KBM-7 (cell line): ENCODE measurements at regions not wholly inside any gene's neighbourhood (a gene's known extent, or its start where the extent isn't known, plus 50 kb on each side); places are given as distances from the start of the nearest gene placed in this dataset.
"Not testable (repeated sequence)": the region's sequence is repeated elsewhere in the genome, so short reads cannot be mapped to it uniquely, and the experiment has no call there.

ENCODE experiments used
- DNase-seq: peaks from one replicate; pipeline ENCODE4 v3.0.0-alpha.2; 2015
- in situ Hi-C: fragments of 300-500 bp; cut with MboI; formaldehyde crosslinking; loops from 2 replicates; pipeline ENCODE4 v1.14.3; 2020; ENCODE audit warnings: low sequenced_read_pairs, low pct_unique_long_range_greater_than_20kb, mixed read lengths

DNA sequence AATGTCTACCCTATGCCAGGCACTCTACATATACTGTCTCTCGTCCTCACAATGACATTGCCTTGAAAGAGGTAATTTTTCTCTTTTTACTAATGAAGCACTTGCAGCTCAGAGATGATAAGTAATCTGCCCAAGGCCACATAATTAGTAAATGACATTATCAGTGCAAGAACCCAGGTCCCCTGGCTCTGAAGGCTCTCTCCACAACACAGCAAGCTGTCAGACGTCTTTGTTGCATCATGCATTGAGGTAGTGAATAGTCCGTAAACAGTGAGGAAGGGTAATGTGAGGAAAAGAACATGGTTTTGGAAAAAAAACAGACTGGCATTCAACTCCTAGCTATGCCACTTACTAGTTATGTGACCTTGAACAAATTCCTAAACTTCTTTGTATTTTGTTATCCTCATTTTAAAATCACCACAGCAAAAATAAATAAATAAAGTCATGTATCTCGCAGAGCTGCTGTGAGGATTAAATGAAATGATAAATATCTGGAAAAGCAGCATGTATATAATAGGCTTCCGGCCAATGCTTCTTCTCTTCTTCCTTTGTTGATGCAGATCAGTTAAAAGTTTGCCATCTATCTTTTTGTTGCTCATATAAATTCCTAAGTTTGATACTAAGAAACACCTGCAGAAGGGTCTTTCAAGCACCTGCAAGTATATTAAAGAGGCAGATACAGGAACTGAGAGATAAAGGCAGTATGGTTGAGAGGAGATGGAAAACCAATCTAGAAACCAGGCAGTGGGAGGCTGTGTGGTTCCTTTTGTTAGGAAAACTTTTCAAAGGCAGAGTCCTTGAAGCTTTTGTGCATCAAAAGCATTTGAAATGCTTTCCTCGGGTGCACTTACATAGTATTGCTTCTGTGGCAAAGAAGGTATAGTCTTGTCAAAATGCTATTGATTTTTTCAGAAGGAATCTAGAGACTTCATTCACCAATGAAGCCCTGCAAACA, 82.8 kb downstream of the BTG1 start:
- in situ Hi-C loops: no loop called here
- DNase-seq: no peak

DNA sequence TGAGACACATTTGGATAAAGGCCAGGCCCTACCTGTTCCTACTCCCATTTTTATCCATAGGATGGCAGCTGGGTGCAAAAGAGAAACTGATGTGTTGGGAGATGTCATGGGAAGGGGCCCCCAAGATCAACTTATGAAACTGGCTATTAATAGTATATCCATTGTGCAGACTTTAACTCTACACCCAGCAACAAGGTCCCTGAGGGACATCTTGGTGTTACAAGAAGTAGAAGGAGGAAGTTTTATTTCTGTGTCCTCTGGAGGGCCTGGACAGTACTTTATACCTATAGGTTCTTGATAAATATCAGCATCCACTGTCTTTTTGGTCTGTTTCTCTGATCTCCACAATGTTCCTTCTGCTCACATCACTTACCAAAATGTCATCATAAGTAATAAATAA, 84.6 kb downstream of the BTG1 start:
- DNase-seq: no peak
- in situ Hi-C loops: no loop called here

DNA sequence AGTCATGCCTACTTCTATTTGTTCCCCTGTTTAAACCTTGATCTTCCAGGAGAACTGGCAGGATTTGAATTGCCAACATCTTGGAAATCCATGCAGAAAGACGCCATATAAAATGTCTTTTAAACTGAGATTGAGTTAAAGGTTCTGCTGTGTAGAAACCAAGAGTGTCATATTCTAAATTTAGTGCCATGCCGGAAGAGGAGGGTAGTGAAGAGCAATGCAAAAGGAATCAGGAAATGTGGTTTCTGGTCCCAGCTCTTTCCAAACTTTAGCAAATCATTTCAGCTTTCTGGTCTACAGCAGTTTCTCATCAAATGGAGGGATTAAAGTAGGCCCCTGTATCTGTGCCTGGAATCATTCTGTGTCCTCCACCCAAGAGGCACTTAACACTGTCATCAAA, 85.7 kb downstream of the BTG1 start:
- peak; percentile 43 for DNase-seq
- in situ Hi-C loops: no loop called here

DNA sequence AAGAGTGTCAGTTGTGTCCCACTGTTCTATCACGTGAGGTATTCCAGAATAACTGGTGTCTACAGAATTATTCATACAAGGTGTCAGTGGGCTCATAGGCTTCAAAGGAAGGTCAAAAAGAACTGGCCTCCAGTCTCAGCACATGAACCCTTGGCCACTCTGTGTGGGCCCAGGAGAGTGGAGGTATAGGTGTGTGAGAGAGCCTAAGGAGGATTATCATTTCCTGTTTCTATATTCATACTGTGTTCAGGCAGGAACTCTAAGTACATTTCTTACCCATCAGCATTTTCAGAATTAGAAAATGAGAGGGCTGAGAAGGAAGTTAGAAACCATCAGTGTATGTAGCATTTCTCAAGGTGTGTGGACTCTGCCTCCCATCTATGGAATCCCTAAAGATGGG, 87.0 kb downstream of the BTG1 start:
- in situ Hi-C loops: no loop called here
- no peak for DNase-seq

DNA sequence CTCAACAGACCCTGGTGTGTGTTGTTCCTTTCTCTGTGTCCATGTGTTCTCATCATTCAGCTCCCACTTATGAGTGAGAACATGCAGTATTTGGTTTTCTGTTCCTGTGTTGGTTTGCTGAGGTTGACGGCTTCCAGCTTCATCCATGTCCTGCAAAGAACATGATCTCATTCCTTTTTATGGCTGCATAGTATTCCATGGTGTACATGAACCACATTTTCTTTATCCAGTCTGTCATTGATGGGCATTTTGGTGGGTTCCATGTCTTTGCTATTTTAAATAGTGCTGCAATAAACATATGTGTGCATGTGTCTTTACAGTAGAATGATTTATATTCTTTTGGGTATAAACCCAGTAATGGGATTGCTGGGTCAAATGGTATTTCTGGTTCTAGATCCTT, 88.9 kb downstream of the BTG1 start:
- in situ Hi-C loops, DNase-seq: not testable (repeated sequence)

DNA sequence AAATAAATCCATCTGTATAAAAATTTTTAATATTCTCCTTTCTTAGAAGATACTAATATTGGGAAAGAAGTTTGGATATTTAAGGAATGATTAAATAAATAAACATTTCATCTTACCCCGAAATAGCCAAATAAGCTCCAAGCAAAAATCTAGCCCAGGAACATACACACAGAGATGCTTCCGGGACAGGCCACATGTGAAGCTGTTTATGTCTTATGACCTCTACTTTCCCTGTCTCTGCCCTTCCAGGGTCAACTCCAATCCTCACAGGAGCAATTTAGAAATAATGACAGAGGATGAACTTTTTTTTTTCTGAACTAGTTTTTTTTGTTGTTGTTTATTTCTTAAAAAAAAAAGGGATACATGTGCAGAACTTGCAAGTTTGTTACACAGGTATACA, 89.4 kb downstream of the BTG1 start:
- in situ Hi-C loops: no loop called here
- no peak for DNase-seq

DNA sequence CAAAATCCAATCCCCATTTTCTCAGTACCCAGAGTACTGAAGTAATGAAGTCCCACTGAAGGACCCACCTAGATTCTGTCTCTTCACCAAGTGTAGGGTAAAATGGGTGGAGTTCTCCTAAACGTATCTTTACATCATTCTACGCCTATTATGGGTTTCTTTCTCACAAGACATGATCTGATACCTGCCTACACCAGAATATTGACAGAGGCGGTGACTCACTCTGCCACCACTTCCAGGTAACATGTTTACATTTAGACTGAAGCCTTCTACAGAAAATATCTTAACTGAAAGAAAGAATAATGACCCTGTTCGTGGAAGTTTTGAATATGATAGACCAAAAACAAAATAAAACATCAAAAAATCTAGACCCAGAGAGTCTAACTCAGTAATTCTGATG, 89.8 kb downstream of the BTG1 start:
- in situ Hi-C loops: no loop called here
- DNase-seq: no peak

DNA sequence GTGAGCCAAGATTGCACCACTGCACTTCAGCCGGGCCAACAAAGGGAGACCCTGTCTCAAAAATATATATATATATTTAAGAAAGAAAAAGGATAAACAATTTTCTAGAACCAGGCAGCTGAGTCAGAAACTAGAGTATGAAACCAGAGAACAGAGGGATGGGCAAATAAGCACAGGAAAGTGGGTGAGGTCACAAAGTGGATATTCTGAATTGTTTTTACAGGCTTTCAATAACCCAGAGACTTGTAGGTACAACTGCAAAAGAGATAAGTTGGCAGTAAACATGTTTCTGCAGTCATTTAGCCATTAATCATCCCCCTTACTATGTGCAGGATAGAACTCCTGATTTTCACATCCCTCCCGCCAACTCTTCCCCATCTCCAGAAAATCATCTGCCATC, 94.2 kb downstream of the BTG1 start:
- in situ Hi-C loops: no loop called here
- no peak for DNase-seq

DNA sequence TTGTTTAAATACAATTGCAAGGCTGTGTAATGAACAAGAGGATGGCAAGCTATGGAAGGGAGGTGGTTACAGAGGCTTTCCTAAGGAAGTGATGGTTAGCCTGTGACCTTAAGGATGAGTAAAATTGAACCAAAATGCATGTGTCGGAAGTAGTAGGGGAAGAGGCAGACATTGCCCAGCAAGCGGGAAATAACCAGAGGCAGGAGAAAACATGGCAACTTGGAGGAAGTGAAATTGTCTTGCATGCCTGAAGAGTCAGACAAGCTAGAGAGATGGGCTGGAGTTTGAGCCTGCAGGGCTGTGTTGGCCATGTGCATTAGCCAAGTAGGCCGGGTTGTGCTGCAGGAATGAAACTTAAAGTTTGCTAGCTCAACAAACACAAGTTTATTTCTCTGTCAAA, 96.2 kb downstream of the BTG1 start:
- no peak for DNase-seq
- in situ Hi-C loops: no loop called here

DNA sequence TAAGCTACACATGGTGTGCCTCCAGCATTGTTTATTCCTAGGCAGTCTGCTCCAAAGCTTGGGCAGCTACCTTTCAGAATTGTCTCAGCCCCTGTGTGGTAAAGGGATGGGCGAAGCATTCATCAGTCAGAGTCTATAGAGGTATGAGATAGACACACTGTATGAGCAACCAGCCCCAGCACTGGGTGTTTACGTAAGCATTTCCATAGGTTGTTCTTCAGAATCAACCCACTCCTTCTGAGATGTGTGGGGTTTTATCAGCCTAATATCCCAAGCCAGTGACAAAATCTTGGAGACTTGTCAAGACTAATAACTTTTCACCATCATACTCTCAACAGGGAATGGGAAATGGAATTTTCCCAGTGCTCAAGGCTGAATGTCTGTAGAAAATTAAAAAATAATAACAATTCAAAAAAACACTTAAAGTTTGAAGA, 98.2 kb downstream of the BTG1 start:
- in situ Hi-C loops: no loop called here

DNA sequence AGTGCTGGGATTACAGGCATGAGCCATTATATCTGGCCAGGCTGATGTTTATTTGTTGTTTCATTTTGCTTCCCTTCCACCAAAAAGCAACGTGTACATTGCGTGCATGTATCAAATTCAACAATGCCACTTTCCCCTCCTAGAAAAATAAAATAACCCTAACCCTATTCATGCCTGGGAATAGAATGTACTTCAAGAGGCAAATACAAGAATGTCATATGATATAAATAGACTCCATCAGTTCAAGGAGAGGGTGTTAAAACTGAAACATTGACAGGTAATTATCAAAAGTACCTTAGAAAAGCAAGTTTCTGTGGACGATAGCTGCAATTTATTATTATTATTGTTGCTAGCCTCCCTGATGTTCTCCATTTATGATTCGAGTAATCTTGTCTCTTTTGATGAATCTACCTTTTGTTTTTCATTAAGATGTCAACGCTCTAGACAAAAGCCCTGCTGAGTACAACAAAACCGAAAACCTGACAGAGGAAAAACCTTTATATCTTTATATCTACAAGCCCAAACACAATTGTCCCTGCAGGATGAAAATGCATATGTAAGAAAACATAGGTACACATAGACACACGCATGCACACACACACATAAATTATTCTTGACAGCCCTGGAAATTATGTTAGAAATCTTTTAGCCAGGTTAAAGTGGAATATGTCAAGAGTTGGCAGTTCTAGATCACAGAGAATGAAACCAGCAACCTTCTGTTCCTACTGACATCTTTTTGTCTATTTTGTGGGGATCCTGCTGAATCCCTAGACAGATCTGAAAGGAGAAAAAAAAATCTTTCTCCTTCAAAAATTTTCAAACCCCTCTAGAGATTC, 98.9 kb downstream of the BTG1 start:
- no peak for DNase-seq
- in situ Hi-C loops: no loop called here

More for the DNA sequence above, 98.2 kb downstream of the BTG1 start:
- no peak for DNase-seq

DNA sequence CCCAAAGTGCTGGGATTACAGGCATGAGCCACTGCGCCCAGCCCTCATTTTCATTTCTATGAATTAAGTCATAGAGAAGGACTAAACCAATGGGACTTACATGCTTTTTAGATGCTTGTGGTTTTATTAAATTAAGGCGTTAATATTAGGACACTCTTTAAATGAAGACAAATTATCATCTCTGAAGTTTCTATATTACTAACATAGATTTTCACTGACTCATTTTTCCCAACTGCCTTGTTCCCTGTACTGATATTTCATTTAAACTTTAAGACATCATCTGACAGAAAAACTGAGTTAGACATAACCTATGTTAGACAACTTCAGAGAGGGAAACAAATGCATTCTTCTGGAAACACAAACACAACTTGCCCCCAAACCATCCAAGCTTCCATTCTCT, 99.8 kb downstream of the BTG1 start:
- in situ Hi-C loops: no loop called here
- DNase-seq: no peak

DNA sequence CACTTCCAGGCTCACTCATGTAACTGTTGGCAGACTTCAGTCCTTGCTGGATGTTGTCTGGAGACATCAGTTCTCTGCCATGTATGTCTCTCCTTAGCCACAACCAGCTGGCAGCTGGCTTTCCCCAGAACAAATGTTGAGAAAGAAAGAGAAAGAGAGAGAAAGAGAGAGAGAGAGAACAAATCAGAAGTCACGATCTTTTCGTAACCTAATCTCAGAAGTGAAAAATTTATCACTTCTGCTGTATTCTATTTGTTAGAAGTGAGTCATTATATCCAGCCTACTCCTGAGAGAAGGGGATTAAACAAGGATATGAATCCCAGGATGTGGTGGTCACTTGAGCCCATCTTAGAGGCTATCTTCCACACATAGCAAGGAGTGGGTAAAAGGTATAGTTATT, 101.2 kb downstream of the BTG1 start:
- no peak for DNase-seq
- in situ Hi-C loops: no loop called here

DNA sequence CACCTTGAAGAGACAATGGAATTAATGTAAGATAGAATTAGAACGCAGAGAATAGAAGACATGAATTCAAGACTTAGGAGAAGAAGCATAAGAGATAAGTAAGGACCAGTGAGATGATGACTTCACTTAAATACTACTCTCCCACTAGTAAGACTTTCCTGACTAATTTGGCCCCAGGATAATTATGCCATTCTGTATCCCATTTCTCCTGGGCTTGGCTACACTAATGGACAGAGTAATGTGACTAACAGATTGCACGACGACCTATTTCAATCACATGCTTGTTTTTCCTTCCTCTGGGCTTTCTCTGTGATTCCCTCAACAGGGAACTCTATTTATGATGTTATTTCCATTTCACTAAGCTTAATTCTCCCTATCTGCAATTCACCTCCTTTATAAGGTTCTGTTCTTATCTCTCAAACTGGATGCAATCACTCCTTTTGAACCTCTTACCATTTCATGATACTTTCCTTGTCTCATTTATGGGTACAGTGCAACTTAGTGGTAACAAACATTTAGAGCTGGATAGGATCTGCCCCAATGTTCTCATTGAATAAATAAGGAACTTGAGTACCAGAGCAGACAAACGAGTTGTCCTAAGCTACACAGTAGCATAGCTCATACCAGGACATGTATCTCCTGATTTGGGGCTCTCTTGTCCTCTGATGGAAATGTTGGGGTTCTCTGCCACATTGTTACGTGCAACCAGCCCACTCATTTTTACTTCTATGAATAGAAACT, 102.7 kb downstream of the BTG1 start:
- in situ Hi-C loops: no loop called here
- no peak for DNase-seq

DNA sequence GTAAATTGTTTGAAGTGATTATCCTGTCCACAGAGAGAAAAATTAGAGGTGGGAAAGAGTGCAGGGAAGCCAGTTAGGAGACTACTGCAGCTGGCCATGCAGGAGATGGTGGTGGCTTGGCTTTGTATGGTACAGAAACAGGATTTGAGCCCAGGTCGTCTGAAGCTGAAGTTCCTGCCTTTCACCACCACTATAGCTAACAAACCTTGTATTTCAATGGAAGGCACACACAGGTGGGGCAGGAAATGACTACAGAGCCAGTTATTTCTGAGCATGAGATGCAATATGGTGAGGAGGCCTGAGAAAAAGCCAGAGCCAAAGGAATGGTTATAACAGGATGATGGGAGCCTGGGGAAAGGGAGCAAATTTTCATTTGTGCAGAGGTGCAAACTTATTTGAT, 103.9 kb downstream of the BTG1 start:
- in situ Hi-C loops: no loop called here
- DNase-seq: no peak

DNA sequence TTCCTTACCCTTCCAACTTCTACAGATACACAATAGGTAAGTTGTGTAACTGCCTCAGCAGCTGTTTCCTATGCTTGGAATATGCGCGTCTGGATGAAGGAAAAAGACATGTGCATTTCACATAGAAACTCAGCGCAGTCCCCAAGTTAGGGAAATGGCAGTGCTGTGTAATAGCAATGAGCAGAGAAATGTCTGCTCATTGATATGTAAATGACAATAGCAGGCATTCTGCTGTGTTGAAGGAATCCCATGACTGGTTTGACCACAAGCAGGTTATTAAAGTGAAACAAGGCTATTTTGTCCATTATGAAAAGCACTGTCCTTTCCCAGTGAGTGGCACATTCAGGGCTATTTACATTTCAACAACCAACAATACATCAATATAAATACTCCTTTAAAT, 106.6 kb downstream of the BTG1 start:
- no peak for DNase-seq
- in situ Hi-C loops: no loop called here

DNA sequence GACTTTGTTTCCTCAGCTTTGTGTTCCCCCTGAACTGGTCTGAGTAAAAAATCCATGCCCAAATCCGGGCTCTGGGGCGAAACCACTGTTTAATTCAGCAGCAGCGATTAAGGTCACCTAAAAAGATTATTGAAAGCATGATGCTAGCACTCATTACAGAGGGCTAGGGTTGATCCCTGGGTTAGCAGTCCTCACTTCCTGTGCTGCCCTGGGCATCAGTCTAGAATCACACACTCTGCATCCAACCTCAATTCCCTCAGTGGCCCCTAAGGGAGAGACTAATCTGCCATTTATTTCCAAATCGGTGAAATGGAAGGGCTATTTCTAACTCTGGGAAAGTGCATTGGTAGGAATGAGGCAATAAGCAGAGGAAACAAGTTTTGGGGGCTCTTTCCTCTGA, 107.2 kb downstream of the BTG1 start:
- no peak for DNase-seq
- in situ Hi-C loops: no loop called here

DNA sequence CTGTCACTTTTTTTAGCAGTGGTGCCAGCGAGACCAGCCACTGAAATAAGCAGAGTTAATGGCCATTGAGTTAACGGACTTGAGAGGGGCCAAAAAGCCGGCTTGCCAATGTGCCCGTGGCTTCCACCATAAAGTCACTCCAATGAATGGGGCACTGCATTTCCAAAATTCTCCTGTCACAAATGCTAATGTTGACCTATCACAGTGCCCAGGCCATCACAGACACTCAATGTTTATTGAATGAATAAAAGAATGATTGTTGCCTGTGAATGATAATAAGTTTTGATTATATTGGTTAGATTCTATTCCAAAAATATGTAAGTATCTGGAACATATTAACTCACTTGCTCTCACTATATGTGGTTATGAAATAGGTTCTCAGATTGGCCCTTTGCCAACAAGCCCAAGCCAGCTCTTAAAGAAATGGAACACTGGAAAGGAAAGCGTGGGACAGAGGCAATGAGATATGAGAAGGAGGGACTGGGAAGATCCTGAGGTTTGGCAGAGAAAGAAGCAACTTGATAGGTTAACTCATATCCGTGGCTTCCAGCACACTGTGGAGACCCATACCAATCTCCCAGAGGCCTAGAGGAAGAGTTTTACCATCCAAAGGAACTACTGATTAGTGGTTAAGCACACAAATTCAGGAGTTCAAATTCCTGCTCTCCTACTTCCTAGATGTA, 108.7 kb downstream of the BTG1 start:
- no peak for DNase-seq
- in situ Hi-C loops: no loop called here

DNA sequence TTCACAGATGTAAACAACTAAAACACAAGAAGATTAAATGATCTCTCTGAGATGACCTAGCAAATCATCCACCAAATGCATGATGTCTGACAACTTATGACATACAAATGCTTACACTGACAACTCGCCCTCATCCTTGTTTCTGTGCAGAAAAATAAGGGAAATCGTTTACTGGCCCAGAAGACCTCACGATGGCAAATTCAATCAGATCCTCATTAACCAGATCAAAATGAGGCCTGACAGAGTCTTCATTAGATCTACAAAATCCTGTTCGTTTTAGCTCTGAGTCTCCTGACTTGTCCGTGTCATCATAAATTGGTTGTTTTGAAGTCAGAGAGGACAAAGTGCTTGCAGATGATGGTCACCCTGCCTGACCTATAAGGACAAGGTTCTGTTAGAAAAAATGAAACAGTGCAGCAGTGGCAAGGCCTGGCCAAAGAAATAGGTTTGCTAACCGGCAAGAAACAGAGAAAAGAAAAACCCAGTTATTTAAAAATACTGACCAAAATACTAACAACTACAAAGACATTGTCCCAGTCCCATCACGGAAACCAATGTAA, 109.5 kb downstream of the BTG1 start:
- DNase-seq: no peak
- in situ Hi-C loops: no loop called here
